ENCODE measurements at regions not wholly inside any gene's neighbourhood (a gene's known extent, or its start where the extent isn't known, plus 50 kb on each side); places are given as distances from the start of the nearest gene placed in this dataset.

DNA sequence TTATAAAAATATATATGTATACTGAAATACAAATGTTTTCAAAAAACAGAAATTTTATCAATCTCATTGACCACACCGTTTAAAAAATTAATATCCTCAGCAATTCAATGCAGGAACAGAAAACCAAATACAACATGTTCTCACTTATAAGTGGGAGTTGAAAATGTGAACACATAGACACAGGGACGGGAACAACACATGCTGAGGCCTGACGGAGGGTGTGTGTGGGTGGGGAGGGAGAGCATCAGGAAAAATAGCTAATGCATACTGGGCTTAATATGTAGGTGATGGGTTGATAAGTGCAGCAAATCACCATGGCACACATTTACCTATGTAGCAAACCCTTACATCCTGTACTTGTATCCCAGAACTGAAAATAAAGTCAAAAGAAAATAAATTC is 409.5 kb downstream of the MLLT3 start:
- TF ChIP-seq POLR2A (IDR thresholded peaks at IDR 0.05), result no peak
- TF ChIP-seq, protein P1, sequence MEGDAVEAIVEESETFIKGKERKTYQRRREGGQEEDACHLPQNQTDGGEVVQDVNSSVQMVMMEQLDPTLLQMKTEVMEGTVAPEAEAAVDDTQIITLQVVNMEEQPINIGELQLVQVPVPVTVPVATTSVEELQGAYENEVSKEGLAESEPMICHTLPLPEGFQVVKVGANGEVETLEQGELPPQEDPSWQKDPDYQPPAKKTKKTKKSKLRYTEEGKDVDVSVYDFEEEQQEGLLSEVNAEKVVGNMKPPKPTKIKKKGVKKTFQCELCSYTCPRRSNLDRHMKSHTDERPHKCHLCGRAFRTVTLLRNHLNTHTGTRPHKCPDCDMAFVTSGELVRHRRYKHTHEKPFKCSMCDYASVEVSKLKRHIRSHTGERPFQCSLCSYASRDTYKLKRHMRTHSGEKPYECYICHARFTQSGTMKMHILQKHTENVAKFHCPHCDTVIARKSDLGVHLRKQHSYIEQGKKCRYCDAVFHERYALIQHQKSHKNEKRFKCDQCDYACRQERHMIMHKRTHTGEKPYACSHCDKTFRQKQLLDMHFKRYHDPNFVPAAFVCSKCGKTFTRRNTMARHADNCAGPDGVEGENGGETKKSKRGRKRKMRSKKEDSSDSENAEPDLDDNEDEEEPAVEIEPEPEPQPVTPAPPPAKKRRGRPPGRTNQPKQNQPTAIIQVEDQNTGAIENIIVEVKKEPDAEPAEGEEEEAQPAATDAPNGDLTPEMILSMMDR (IDR thresholded peaks at IDR 0.05 in 8 of 11, conservative IDR thresholded peaks at IDR 0.05 in 3 of 11), result no peak
- TF ChIP-seq POLR2AphosphoS5 (IDR thresholded peaks at IDR 0.05), result no peak

Data from spleen (tissue), 7 donors.